GM19395 (cell line): ENCODE measurements at regions not wholly inside any gene's neighbourhood (a gene's known extent, or its start where the extent isn't known, plus 50 kb on each side); places are given as distances from the start of the nearest gene placed in this dataset.
A peak's percentile ranks its signal among the peaks of the same experiment; 100 is the strongest.
"Not testable (repeated sequence)": the region's sequence is repeated elsewhere in the genome, so short reads cannot be mapped to it uniquely, and the experiment has no call there.

Experiments used
- ATAC-seq: cut with Tn5 transposase; IDR thresholded peaks from one replicate; pipeline ENCODE4 v1.9.1; 2021; ENCODE audit warnings: mild to moderate bottlenecking, moderate library complexity; ENCODE audit not compliant: unreplicated experiment

DNA sequence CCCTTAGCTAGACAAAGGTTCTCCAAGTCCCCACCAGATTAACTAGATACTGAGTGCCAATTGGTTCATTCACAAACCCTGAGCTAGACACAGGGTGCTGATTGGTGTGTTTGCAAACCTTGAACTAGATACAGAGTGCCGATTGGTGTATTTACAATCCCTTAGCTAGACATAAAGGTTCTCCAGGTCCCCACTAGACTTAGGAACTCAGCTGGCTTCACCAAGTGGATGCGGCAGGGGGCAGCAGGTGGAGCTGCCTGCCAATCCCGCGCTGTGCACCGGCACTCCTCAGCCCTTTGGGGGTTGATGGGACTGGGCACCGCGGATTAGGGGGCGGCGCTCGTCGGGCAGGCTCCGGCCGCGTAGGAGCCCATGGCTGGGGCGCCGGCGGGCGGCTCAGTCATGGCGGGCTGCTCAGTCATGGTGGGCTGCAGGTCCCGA, 157.6 kb downstream of the KLRB1 start:
- ATAC-seq = not testable (repeated sequence)

DNA sequence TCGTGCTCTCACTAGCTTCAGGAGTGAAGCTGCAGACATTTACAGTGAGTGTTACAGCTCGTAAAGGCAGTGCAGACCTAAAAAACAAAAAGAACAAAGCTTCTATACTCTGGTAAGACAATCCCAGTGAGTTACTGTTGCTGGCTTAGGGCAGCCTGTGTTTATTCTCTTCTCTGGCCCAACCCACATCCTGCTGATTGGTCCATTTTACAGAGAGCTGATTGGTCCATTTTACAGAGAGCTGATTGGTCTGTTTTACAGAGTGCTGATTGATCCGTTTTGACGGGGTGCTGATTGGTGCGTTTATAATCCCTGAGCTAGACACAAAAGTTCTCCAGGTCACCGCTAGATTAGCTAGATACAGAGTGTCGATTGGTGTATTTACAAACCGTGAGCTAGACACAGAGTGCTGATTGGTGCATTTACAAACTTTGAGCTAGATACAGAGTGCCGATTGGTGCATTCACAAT, 158.0 kb downstream of the KLRB1 start:
- ATAC-seq = not testable (repeated sequence)

DNA sequence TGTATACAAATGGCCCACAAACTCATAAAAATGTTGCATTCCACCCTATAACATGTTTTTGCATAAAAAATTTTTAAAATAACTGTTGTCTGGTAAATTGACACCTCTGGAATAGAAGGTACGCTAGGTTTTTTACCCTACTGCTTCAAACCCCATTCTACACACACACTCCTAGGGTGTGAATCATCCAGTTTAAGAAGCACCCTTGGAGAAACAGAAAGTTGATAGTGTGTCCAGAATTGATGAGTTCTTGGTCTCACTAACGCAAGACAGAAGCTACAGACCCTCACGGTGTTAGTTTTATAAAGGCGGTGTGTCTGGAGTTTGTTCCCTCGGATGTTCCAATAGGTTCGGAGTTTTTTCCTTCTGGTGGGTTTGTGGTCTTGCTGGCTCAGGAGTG, 158.5 kb downstream of the KLRB1 start:
- no peak for ATAC-seq

DNA sequence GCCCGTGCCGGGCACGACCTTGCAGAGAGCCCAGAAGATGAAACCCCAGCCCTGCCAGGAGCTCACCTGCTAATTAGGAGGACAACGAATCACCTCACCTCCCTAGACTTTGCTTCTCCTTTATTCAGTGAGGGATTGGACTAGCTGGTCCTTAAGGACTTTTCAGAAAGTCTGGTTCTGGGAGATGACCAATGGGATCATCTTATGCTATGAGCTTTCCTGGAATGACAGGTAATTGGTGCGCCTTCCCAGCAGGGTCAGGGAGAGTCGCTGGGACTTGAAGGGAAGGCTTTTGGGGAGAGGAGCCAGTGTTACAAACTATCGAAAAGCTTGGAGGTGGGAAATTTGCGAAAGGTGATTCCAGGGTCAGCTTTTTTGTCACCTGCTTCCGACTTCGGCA, 159.1 kb downstream of the KLRB1 start:
- not testable (repeated sequence) for ATAC-seq

DNA sequence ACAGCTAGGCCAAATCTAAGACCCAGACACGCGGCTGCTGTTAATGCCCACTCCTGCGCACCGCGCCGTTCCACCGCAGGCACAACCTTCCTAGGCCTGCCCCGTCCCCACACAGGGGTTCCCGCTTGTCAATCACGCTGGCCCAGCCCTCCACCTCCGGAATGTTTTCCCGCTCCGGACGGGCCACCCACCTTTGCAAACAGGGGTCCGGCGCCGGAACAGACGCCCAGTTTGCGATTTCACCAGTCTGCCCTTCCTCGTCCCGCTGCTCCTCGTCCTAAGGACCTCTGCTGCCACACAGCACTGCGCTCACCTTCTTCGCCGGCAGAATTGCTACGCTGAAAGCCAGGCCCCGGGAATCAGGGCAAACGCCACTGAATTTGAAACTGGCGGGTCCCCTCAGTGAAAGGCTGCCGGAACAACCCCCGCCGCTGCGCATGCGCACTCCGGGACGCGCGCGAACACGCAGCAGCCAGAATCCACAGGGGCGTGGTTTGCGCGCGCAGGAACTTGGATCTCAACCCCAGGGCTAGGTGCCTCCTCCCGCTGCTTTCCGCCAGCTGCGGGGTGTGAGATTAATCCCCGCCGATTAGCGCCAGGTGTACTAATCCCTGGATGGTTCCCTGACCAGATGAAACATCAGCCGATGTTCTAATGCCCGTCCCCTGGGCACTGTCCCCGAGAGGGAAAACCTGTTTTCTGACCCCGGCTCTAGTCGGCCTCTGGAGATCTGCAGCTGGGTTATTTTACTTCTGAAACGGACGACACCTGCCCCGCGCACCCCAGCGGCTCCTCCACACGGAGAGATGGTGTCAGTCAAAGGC, 159.7 kb downstream of the KLRB1 start:
- ATAC-seq = peak; percentile 77

DNA sequence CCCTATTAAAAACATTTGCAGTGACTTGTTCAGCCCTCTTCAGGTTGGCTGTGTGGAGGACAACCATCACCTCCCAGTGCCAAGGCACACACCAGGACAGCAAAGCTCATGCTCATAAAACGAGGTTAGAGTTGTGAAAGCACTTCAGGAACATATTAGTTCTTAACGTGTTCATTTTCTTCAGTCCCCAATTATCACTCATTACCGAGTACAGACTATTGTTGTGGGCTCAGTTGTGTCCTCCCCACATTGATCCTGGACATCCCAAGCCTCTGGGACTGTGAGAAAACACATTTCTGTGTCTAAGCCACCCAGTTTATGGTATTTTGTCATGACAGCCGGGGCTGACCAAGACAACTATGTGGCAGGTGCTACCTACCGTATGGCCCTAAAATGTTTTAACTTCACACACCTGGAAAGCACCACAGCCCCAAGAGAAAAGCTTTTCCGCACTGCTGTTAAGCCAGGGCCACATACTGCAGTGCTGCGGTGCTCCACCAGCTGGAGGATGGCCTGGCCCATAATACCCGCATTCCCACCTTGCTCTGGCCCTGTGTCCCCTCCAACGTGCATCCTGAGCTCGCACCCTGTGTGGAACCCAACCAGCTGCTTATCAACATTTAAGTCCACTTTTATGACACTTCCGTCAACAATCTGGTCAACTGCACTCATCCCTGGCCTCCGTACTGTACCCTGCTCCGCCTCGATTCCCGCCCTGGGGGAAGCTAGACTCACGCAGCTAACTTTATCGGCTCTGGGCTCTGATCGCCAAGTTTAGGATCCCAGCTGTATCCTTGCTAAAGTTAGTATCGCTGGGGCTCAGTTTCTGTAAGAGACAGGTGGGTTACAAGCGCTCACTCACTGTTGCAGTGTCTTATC, 160.6 kb downstream of the KLRB1 start:
- peak; percentile 34 for ATAC-seq

DNA sequence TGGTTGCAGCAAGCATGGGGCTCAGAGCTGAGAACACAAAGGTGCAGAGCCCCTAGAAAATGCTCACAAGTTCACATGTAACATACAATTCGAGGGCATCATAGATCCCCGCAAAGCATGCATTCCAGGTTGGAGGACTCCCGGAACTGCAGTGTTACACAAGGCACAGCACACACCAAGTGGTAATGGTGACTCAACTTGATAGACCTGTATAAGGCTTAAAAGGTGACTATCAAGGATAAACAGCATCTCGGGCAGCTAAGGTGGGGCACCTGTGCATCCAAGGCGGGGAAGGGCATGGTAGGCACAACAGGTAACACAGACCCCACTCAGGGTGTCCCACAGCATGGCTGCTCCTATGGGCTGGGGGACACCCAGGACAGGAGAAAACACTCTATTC, 167.3 kb downstream of the KLRB1 start:
- ATAC-seq = not testable (repeated sequence)

DNA sequence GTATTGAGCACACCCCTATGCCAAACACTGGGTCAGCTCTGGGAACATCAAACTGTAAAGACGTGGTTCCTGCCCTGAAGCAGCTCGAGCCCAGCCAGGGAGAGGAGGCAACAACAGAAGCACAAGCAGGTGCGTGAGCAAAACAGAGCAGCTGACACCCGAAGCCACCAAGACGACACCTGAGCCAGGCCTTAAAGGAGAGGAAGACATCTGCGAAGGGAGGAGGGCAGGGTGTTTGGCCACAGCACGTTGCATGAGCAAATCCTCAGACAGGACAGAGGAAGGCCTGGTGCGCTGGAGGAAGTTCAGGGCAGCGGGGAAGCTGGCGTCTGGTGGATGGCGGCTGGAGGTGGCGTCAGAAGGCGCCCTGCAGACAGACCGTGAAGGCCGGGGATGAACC, 172.0 kb downstream of the KLRB1 start:
- ATAC-seq = not testable (repeated sequence)

DNA sequence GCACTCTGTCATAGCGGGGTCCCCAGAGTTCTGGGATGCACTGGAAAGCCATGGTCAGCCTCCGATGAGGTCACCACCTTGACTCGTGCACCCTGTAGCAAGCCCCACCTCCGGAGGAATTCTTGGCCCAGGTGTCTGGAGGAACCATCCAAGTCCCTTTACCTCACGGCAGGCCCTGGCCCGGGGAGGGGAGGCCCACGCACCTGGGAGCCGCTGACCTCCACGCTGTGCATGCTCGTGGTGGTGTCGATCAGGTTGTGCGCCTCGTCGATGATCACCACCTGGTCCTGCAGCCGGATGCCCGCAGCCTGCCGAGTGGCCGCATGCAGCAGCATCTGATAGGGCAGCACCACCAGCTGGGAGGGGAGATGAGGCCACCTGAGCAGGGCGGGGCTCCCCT, 177.3 kb downstream of the KLRB1 start:
- ATAC-seq = not testable (repeated sequence)

DNA sequence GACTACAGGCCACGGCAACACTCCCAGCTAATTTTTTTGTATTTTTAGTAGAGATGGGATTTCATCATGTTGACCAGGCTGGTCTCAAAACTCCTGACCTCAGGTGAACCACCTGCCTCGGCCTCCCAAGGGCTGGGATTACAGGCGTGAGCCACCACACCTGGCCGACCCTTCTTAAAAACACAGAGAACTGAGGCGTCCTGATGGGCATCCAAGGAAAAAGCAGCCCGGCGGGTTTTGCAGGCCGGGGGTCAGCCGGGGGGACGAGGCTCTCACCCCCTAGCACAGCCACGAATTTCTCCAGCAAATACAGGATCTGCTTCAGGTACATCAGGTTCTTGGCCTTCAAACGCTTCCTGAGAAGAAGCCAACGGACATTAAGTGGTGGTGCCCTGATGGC, 178.9 kb downstream of the KLRB1 start:
- ATAC-seq = not testable (repeated sequence)

DNA sequence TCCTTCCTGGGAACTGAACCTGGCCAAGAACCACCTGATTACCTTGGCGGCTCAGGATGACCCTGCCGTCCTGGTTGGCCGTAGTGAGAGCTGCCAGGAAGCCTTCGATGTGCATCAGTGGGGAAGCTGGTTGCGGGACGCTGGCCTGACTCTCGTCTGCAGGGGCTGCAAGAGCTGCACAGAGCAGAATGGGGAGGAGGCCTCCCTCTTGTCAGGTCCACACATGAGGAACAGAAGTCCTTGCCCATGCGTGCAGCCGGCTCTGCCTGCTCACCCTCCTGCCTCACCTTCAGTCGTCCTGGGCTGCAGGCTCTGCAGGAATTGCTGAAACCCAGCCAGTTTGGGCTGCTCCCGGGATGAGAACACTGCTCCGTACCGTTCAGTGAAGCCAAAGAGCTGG, 182.3 kb downstream of the KLRB1 start:
- ATAC-seq = not testable (repeated sequence)

DNA sequence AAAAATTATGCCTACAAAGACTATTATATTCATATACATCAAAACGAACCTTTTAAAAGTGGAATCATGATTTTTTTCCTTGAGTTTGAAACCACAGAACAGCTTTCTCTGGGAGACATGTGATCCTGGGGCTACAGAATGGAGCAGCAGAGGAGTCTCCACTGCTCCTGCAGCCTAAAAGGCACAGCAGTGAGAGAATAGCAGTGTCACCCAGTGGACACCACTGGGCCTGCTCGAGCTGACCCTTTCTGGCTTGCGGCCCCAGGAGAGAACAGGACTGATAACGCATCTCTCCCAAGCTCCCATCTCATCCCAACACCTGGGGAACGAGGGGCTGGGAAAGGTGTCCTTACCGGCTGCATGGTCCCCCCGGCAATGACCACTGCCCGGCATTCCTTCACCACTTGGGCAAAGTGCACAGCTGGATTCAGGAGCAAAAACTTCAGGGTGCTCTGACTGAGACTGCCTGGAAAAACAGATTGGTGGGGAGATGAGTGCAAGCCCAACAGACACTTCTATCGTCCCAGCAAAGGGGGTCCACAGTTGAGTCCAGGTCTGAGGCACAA, 183.5 kb downstream of the KLRB1 start:
- not testable (repeated sequence) for ATAC-seq

DNA sequence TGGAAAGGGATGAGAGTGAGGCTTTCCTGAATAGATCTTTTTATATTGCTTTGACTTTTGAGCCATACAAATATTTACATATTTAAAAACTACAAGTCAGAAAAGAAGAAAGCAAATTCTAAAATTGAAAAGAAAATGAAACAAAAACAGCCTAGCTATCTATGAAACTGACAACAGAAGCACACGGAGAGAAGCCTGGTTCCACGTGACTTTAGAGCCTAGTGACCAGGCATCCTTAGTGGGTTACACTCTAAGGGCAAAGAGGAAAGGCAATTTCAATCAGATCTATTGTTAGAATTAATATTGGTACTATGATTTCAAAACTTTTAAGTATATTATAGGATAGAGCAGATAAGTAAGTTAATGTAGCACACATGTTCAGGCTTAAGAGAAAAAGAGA, 185.0 kb downstream of the KLRB1 start:
- peak; percentile 52 for ATAC-seq

DNA sequence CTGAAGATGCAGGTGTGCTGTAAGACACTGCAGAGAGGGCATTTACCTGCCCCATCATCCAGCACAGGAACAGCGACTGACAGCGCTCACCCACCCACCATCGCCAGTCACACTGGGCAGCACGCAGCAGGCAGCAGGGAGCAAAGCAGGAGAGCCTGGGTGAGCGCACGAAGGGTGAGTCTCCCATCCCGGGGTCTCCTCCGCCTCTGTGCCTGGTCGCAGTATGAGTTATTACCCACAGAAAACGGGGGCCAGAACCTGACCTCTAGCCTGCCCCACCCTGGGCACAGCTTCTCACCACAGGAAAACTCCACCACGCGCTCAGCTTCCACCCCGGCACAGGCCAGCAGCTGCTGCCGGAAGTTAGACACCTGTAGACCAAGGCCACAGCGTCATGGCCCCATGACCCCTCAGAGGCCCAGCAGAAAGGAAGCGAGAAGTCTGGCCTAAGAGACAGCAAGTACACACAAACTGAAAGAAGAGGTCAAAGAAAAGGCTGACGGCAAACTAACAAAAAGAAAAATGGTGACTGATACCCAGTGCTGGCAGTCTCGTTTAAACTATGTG, 186.1 kb downstream of the KLRB1 start:
- not testable (repeated sequence) for ATAC-seq

DNA sequence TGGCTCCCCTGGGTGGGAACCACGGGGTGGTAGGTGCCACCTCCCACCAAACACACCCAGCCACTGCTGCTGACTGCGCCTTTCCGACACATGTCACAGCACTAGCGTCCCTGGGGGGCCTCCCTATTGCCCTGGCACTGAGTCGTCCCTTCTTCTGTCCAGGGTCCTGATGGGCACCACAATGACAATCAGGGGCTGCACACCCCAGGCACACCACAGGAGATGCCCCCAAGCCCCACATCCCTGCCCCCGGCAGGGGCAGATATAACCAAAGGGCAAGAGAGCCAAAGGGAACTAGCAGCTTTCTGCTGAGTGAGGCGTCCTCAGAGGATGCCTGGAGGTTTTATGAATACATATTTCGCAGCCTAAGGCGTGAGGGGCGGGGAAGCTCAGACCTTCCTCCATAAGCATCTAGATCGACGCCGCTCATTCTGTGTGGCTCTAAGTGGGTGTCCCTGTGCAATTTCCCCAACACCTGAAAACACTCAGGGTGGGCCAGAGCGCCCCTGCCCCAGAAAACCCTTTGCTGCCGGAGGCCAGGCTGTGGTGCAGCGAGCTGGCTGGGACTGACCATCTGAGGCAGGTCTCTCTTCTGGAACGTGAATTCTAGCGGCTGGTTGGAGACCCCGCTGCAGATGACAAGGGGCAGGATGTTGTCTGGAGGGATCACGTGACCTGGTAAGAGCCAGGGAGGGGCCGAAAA, 186.7 kb downstream of the KLRB1 start:
- ATAC-seq = not testable (repeated sequence)

DNA sequence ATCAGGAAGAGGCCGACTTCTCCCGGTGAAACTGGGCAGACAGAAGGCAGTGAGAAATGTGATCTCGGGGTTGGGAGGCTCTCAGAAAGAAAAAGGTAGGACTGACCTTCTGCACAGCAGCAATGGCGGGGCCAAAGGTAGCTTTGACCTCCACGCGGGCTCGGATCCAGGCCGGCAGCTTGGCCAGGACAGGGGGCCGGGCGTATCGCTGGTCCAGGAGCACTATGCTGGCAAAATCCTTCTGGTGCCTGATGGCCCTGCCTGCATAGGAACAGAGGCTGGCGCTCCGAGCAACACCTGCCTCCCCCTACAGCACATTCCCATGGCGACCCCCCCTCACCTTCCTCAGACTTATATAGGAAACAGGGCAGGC, 189.1 kb downstream of the KLRB1 start:
- ATAC-seq = not testable (repeated sequence)

DNA sequence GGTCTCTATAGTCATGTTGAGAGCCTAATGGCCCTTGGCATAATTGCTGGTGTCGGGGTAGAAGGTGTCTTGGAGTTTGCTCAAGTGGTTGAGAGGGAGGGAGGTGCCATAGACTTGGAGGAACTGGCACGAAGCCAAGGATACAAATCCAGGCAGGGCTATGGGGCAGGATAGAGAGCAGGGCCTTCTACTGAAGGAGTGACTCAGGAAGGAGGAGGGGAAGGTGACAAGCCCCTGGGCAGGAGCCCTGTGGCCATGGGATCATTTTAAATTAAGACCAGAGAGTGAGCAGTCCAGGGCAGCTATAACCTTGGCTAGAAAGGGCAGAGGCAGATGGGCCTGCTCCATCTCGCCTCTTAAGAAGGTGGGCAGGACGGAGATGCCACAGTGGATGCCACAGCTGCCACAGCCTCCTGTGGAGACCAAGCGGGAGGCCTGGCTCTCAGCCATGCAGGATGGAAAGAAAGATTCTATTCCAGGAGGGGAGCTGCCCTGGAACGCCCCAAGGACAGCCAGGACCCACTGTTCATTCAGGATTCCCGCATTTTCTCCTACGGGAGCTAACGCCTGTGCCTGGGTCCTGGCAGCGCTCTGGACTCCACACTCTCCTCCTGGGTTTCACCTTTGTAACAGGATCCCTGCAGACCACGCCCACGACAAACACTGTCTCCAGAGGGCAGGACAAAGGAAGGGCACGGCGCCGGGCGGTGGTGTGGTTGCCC, 189.6 kb downstream of the KLRB1 start:
- not testable (repeated sequence) for ATAC-seq

DNA sequence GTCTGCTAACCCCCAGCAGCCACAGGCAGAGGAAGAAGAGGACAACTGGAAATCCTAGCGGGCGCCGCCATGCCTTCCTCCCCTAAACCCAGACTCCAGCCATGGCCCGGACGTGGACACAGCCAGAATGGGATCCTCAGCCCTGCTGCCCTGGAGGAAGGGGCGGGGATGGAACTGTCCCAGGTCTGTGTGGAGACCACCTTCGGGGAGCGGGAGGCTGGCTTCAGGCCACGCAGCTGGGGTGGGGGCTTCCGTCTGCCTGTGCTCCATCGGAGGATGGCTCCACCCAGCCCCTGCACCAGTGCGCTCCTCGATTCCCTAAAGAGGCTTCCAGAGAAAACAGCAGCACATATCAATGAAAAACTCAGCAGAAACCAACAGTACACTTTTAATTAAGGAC, 190.4 kb downstream of the KLRB1 start:
- ATAC-seq = not testable (repeated sequence)

DNA sequence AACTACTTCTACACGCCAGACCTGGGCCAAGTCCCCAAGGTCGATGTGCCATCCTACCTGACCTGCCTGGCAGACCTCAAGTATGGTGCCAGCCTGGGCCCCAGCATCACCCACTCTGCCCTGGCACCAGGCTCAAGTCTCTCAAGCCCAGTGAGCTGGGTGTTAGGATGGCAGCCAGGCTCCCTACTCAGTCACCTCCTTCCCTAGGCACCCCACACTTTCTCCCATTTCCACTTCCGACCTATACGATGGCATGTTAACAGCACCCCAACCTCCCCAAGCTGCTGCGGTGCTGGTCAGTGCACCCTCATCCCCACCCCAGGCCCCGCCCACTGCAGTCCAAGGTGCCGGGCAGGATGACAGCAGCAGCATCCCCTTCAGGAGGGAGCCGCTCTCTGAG, 191.4 kb downstream of the KLRB1 start:
- ATAC-seq = not testable (repeated sequence)

DNA sequence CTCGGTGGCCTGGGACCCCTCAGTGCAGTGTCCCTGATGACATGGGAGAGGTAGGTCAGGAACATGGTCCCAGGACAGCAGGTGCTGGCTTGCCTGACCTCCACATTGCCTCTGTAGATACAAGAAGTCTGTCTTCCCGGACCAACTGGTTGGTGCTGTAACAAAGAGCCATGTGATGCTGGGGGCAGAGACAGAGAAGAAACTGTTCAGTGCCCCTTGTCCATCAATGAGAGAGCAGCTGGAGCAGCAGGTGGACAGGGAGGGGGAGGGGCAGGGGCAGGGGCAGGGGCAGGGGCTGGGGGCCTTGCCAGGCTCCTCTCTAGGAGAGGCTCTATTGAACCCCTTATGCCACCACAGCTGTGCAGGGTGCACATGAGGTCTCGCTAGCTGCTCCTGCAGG, 191.8 kb downstream of the KLRB1 start:
- not testable (repeated sequence) for ATAC-seq
